Panc1 (cell line): ENCODE measurements at regions not wholly inside any gene's neighbourhood (a gene's known extent, or its start where the extent isn't known, plus 50 kb on each side); places are given as distances from the start of the nearest gene placed in this dataset.

Experiments used
- ATAC-seq: fragments of 200-7000 bp; cut with Tn5 transposase; 2 replicates; pipeline ENCODE4 v1.9.1; 2020; ENCODE audit warnings: mild to moderate bottlenecking, moderate library complexity
- BruUV-seq: library from RNA; stranded (reverse); fragments of 400-500 nt; replicated peaks from 2 replicates; lab custom pipeline; 2021; lab: Mats Ljungman, UMichigan
- CTCF ChIA-PET: fragments of 300-600 bp; sonication (Branson Sonifier 250); formaldehyde crosslinking; loops from one replicate; lab custom pipeline; 2022; ENCODE audit warnings: antibody characterized with exemption; lab: Charles Lee
- POLR2A ChIA-PET: fragments of 300-600 bp; sonication (Branson Sonifier 250); formaldehyde crosslinking; loops from one replicate; lab custom pipeline; 2022; ENCODE audit warnings: antibody characterized with exemption; lab: Charles Lee
- DNase-seq: peaks from one replicate; pipeline ENCODE4 v3.0.0-alpha.2; 2010; ENCODE audit warnings: low read depth, low spot score
- H3K27ac ChIP-seq: 2 replicates; pipeline ENCODE4 v1.5.1; 2011; ENCODE audit warnings: mild to moderate bottlenecking, low read length, inconsistent platforms
- H3K27me3 ChIP-seq: fragments of 200-500 bp; sonication (Bioruptor generic); 2 replicates; pipeline ENCODE4 v1.6.0; 2014; ENCODE audit warnings: low read length, inconsistent platforms; ENCODE audit not compliant: control insufficient read depth, insufficient read depth
- H3K36me3 ChIP-seq: fragments of 200-500 bp; sonication (Bioruptor generic); 2 replicates; pipeline ENCODE4 v1.5.1; 2014; ENCODE audit warnings: inconsistent platforms, mild to moderate bottlenecking, low read length, moderate library complexity; ENCODE audit not compliant: control insufficient read depth, insufficient read depth
- H3K4me1 ChIP-seq: 2 replicates; pipeline ENCODE4 v1.5.1; 2011; ENCODE audit warnings: inconsistent platforms, mild to moderate bottlenecking, low read length, moderate library complexity; ENCODE audit not compliant: control insufficient read depth, insufficient read depth
- H3K4me3 ChIP-seq, 2 experiments: 2 replicates each; pipeline ENCODE4 v1.5.1; 2011 to 2012; ENCODE audit warnings: low read depth in 2 of 2, low read length in 2 of 2, mild to moderate bottlenecking in 2 of 2, inconsistent platforms in 1 of 2, moderate library complexity in 1 of 2
- H3K9me3 ChIP-seq: fragments of 200-500 bp; sonication (Bioruptor generic); 2 replicates; pipeline ENCODE4 v1.5.1; 2014; ENCODE audit warnings: low read depth, mild to moderate bottlenecking, inconsistent platforms, low read length, moderate library complexity; ENCODE audit not compliant: control insufficient read depth, insufficient read depth
- POLR2AphosphoS5 ChIP-seq: IDR thresholded peaks from 2 replicates; pipeline ENCODE4 v1.6.1; 2012; ENCODE audit warnings: mild to moderate bottlenecking, low read depth, low read length, moderate library complexity
- REST ChIP-seq, 2 experiments: IDR thresholded peaks; 2 replicates each; pipeline ENCODE4 v1.6.1; 2011 to 2012; ENCODE audit warnings: low read depth in 2 of 2, control low read depth in 1 of 2, low read length in 1 of 2, mild to moderate bottlenecking in 1 of 2, moderate library complexity in 1 of 2; ENCODE audit not compliant: insufficient read depth in 1 of 2
- SIN3A ChIP-seq: IDR thresholded peaks from 2 replicates; pipeline ENCODE4 v1.6.1; 2012; ENCODE audit warnings: low read depth, mild to moderate bottlenecking, low read length, moderate library complexity, borderline replicate concordance; ENCODE audit not compliant: insufficient read depth
- TCF7L2 ChIP-seq: IDR thresholded peaks from 2 replicates; pipeline ENCODE4 v1.6.1; 2011; ENCODE audit warnings: mild to moderate bottlenecking, low read depth, low read length, inconsistent platforms
- in situ Hi-C: cut with HindIII; loops from 2 replicates; pipeline ENCODE4 v1.10.0; 2016; ENCODE audit warnings: low sequenced_read_pairs, low pct_unique_long_range_greater_than_20kb
- intact Hi-C: fragments of 100-400 bp; cut with micrococcal nuclease; formaldehyde crosslinking; loops from one replicate; pipeline ENCODE4 v1.10.0; 2022; ENCODE audit not compliant: unreplicated experiment
- TF ChIP-seq, protein P1 (sequence below): fragments of 450-650 bp; IDR thresholded peaks from 2 replicates; pipeline ENCODE4 v1.5.1; 2017; ENCODE audit warnings: mild to moderate bottlenecking

DNA sequence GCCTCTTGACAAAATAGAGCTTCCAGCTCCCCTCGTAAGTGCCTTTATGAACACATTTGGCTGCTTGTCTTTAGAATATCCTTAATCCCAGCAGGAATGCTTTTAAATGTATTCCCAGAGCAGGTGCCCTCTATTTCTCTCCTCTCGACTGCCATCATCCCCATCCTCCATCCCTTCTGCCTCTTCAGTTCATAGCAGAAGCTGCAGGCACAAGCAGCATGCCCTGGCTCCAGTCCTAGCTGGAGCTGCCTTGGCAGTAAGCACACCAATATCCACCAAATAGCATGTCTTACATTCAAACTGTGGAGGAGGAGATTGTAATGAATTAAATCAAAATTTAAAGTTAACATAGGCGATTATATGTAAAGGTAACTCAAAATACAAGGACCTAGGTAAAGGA, 891.3 kb upstream of the SLC39A10 start:
- Histone ChIP-seq H3K4me1 (no peaks in the 10 kb centered on the region), H3K9me3 (no peaks in the 10 kb centered on the region; the same call in 1 of the 2 replicates), H3K27me3 (no peaks in the 10 kb centered on the region), H3K36me3 (no peaks in the 10 kb centered on the region), H3K27ac (no peak overlapping the region), H3K4me3 (no peak overlapping the region)
- TF ChIP-seq POLR2AphosphoS5 (no peak), REST (IDR thresholded peaks at IDR 0.05; ENCODE audit: insufficient read depth in 1 of 2, low read depth in 2 of 2, low read length in 1 of 2) (no peak), TCF7L2 (no peak), SIN3A (no peak)
- TF ChIP-seq, protein P1, sequence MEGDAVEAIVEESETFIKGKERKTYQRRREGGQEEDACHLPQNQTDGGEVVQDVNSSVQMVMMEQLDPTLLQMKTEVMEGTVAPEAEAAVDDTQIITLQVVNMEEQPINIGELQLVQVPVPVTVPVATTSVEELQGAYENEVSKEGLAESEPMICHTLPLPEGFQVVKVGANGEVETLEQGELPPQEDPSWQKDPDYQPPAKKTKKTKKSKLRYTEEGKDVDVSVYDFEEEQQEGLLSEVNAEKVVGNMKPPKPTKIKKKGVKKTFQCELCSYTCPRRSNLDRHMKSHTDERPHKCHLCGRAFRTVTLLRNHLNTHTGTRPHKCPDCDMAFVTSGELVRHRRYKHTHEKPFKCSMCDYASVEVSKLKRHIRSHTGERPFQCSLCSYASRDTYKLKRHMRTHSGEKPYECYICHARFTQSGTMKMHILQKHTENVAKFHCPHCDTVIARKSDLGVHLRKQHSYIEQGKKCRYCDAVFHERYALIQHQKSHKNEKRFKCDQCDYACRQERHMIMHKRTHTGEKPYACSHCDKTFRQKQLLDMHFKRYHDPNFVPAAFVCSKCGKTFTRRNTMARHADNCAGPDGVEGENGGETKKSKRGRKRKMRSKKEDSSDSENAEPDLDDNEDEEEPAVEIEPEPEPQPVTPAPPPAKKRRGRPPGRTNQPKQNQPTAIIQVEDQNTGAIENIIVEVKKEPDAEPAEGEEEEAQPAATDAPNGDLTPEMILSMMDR = no peak
- no TSS peak for BruUV-seq
- ChIA-PET CTCF (no interaction called here), POLR2A (no interaction called here)
- DNase-seq = no peak
- ATAC-seq = no peak
- intact Hi-C loops = no loop called here
- in situ Hi-C loops = no loop called here

- Histone ChIP-seq H3K4me1 (no peaks in the 10 kb centered on the region), H3K27ac (no peak overlapping the region), H3K36me3 (no peaks in the 10 kb centered on the region), H3K4me3 (no peak overlapping the region), H3K27me3 (no peaks in the 10 kb centered on the region), H3K9me3 (no peaks in the 10 kb centered on the region)
- TF ChIP-seq SIN3A (no peak), REST (IDR thresholded peaks at IDR 0.05; ENCODE audit: insufficient read depth in 1 of 2, low read depth in 2 of 2, low read length in 1 of 2) (no peak), POLR2AphosphoS5 (no peak), TCF7L2 (no peak)
- TF ChIP-seq, protein P1 = no peak
- in situ Hi-C loops = no loop called here
- CTCF ChIA-PET = no interaction called here
- POLR2A ChIA-PET = no interaction called here
- no TSS peak for BruUV-seq
- intact Hi-C loops = no loop called here
- DNase-seq (no peak), ATAC-seq (no peak)
Measured at GRCh38 chr2:194750926-194751325, 906.1 kb upstream of the SLC39A10 start.
